Right atrium auricular region (tissue), 2 donors: ENCODE measurements at regions not wholly inside any gene's neighbourhood (a gene's known extent, or its start where the extent isn't known, plus 50 kb on each side); places are given as distances from the start of the nearest gene placed in this dataset.

Experiments
- DNase-seq: peaks from one replicate; pipeline ENCODE4 v3.0.0-alpha.2; 2019; ENCODE audit warnings: low spot score
- H3K27ac ChIP-seq, 2 donors: fragments of 200-600 bp; sonication (generic); 1 replicate in 1 of 2; 2 replicates in 1 of 2; pipeline ENCODE4 v1.5.1; 2016 to 2019
- H3K27me3 ChIP-seq, 2 donors: fragments of 200-600 bp; sonication (generic); one replicate each; pipeline versions ENCODE4 v1.5.1 to v1.6.0; 2017 to 2019
- H3K36me3 ChIP-seq: fragments of 200-600 bp; sonication (generic); one replicate; pipeline ENCODE4 v1.5.1; 2016
- H3K4me1 ChIP-seq, 2 donors: fragments of 200-600 bp; sonication (generic); one replicate each; pipeline versions ENCODE4 v1.5.1 to v1.6.0; 2017 to 2019
- H3K4me3 ChIP-seq, 2 donors: fragments of 200-600 bp; sonication (generic); 1 replicate in 1 of 2; 2 replicates in 1 of 2; pipeline ENCODE4 v1.5.1; 2017 to 2019; ENCODE audit warnings: mild to moderate bottlenecking in 1 of 2, moderate library complexity in 1 of 2
- H3K9me3 ChIP-seq, 2 donors: fragments of 200-600 bp; sonication (generic); one replicate each; pipeline ENCODE4 v1.5.1; 2019
- TF ChIP-seq, protein P1 (sequence below), 2 donors: fragments of 200-600 bp; sonication (generic); IDR thresholded peaks; one replicate each; pipeline ENCODE4 v1.5.1; 2019; ENCODE audit warnings: antibody characterized with exemption in 2 of 2

DNA sequence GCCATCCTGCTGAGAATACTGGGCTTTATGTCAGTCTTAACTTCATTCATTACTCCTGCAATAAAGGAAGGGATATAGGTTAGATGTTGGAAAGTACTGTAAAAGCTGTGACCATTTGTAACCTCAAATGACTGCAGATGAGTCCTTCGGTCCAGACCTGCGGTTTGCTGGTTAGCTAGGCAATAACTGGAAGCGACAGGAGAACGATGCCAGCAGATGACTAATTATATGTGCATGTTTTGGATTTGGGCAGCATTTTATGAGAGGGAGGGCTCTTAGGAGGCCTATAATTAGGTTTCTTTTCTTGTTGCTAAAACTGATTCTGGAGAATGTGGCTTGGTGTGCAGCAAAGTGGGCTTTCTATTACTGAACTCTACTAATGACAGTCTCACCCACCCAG, 205.6 kb downstream of the TMEM182 start:
- H3K27me3 ChIP-seq: no peaks in the 10 kb centered on the region
- DNase-seq: no peak
- TF ChIP-seq, protein P1, sequence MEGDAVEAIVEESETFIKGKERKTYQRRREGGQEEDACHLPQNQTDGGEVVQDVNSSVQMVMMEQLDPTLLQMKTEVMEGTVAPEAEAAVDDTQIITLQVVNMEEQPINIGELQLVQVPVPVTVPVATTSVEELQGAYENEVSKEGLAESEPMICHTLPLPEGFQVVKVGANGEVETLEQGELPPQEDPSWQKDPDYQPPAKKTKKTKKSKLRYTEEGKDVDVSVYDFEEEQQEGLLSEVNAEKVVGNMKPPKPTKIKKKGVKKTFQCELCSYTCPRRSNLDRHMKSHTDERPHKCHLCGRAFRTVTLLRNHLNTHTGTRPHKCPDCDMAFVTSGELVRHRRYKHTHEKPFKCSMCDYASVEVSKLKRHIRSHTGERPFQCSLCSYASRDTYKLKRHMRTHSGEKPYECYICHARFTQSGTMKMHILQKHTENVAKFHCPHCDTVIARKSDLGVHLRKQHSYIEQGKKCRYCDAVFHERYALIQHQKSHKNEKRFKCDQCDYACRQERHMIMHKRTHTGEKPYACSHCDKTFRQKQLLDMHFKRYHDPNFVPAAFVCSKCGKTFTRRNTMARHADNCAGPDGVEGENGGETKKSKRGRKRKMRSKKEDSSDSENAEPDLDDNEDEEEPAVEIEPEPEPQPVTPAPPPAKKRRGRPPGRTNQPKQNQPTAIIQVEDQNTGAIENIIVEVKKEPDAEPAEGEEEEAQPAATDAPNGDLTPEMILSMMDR (IDR thresholded peaks at IDR 0.05): no peak
- no peak overlapping the region for H3K4me3 ChIP-seq
- H3K4me1 ChIP-seq: no peaks in the 10 kb centered on the region
- H3K9me3 ChIP-seq: no peaks in the 10 kb centered on the region
- no peak overlapping the region for H3K27ac ChIP-seq
- no peaks in the 10 kb centered on the region for H3K36me3 ChIP-seq

DNA sequence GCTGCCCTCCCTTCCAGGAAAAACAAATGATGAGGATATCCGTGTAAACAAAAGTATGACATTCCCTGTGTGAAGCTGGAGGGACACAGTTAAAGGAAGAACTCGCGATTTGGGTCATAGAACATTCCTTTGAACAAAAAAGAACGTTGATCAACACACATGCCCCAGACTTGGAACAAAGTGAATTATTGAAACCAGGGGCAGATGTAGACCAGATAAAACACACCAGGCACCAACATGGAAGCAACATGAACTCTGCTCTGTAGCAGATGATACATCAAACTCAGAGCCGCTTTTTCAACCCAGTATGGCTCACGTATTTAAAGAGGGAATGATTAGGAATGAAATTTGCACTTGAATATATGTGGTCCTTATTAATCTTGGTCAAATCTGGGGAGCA, 206.5 kb downstream of the TMEM182 start:
- TF ChIP-seq, protein P1 (IDR thresholded peaks at IDR 0.05): no peak
- Histone ChIP-seq H3K27me3 (no peaks in the 10 kb centered on the region), H3K4me3 (no peak overlapping the region), H3K9me3 (no peaks in the 10 kb centered on the region), H3K4me1 (no peaks in the 10 kb centered on the region), H3K27ac (no peak overlapping the region), H3K36me3 (no peaks in the 10 kb centered on the region)
- DNase-seq: no peak

DNA sequence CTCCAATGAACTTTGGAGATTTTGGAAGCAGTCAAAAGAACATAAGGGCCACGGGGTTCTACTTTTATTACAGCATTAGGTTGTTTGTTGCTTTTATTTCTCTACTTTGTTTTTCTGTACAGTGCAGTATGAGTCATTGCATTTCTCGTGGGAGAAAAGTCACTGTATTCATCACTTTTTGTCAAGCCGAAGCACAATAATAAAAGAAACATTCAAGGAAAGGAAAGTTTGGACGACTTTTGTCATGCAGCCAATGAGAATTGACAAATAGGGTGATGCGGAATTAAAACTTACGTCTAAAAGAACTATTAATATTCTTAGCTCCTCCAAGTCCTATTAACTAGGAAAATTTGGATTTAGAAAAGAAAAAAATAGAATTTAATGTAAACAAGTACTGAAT, 209.9 kb downstream of the TMEM182 start:
- no peak for DNase-seq
- no peaks in the 10 kb centered on the region for H3K36me3 ChIP-seq
- H3K27ac ChIP-seq: no peak overlapping the region
- H3K27me3 ChIP-seq: no peaks in the 10 kb centered on the region
- TF ChIP-seq, protein P1 (IDR thresholded peaks at IDR 0.05): no peak
- no peak overlapping the region for H3K4me3 ChIP-seq
- no peaks in the 10 kb centered on the region for H3K4me1 ChIP-seq
- no peaks in the 10 kb centered on the region for H3K9me3 ChIP-seq

DNA sequence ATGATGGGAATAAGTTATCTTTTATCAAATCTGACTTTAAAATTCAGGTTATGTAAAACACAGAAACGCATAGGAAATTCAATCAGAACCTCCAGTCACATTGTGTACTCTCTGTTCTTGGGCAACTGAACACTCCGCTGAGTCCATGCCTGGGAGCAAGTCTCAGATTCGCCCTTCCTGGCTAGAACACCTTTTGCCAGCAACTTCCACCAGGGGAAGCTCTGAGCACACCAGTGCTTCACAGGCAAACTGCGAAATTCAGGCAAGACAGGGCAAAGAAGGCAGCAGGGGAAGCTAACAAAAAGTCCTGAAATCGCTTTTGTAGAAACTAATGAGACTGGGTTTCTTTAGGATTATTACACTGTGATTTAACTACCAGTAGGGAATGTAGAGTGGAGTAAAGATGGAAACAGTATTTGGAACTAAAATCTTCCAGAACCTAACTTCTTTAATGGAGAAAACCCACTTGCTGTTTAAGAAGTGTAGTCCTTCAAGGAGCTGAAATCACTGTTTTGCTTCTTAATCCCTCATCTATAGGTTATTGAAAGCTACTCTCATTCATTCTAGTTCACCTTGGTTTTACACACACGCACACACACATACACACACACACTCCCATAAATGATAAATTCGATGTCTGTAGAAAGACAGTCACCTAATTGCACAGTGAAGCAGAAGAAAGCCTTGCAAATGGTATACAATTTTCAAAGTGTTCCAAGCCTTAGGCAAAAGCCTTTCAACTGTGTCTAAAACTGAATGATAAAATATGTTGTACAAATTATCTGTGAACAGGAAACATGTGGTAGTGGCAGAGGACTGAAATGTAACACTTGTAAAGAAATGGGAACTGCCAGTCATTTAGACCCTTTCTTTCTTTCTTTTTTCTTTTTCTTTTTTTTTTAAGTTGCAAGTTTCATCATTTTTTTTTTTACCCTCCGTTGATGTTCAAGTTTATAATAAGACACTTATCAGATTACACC, 214.5 kb downstream of the TMEM182 start:
- no peaks in the 10 kb centered on the region for H3K36me3 ChIP-seq
- DNase-seq: no peak

DNA sequence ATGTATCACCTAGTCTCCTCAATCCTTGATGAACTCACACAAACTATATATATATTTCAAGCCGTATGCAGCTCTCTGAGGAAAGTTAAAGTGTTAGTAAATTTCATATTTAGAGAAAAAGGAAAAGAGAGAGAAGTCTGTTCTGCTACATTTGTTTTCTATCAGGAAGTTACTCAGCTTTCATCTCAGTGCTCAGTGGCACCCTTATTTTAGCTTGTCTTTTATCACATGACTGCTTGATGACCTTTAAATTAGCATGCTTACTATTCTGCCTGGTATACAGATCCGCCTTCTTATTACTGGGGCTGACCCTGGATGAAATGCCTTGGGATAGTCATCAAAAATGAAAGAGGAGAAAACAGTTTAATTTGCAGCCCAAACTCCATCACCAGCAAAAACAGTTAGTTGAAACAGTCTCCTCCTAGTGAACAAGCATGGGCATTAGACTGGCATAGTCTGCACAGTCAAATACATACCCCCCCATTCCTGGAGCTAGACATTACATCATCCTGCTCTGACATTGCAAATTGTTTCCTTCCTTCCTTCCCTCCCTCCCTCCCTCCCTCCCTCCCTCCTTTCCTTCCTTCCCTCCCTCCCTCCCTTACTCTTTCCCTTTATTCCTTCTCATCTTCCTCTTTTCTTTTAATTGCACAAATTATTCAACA, 215.7 kb downstream of the TMEM182 start:
- TF ChIP-seq, protein P1 (IDR thresholded peaks at IDR 0.05): no peak
- H3K9me3 ChIP-seq: no peaks in the 10 kb centered on the region
- H3K4me1 ChIP-seq: no peaks in the 10 kb centered on the region
- H3K27me3 ChIP-seq: no peaks in the 10 kb centered on the region
- H3K36me3 ChIP-seq: no peaks in the 10 kb centered on the region
- no peak overlapping the region for H3K27ac ChIP-seq
- DNase-seq: no peak
- H3K4me3 ChIP-seq: no peak overlapping the region

More for the DNA sequence above, 214.5 kb downstream of the TMEM182 start:
- H3K27ac ChIP-seq: no peak overlapping the region
- no peaks in the 10 kb centered on the region for H3K27me3 ChIP-seq
- no peak overlapping the region for H3K4me3 ChIP-seq
- H3K9me3 ChIP-seq: no peaks in the 10 kb centered on the region
- H3K4me1 ChIP-seq: no peaks in the 10 kb centered on the region
- TF ChIP-seq, protein P1 (IDR thresholded peaks at IDR 0.05): peak; percentile 12 to 61
